NCI-H2081 treated with DMSO at 0.1 percent for 48 hours (cell line): ENCODE measurements at regions not wholly inside any gene's neighbourhood (a gene's known extent, or its start where the extent isn't known, plus 50 kb on each side); places are given as distances from the start of the nearest gene placed in this dataset.

Experiments
- DNase-seq: peaks from one replicate; lab custom pipeline; 2025; lab: John Stamatoyannopoulos, UW

DNA sequence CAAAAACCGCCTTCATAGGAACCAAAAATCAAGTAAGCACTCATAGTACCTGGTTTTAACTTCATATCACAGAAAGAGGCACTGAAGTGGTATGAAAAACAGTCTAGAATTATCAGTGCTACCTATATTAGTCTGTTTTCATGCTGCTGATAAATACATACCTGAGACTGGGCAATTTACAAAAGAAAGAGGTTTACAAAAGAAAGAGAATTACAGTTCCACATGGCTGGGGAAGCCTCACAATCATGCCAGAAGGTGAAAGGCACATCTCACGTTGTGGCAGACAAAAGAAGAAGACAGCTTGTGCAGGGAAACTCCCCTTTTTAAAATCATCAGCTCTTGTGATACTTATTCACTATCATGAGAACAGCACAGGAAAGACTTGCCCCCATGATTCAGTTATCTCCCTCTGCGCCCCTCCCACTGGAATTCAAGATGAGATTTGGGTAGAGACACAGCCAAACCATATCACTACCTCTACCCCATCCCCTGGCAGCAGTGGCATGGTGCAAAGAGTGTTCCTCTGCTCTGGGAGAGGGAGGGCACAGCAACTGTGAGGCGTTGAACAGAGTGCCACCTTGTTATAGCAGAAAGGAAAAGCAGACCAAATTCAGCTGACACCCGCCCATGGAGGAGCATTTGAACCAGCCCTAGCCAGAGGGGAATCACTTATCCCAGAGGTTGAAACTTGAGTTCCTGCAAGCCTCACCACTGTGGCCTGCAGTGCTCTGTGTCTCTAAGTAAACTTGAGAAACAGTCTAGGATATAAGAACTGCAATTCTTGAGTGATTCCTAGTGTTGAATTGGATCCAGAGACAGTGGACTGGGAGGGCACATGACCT is 61.9 kb upstream of the PTPRZ1 start:
- DNase-seq = no peak

DNA sequence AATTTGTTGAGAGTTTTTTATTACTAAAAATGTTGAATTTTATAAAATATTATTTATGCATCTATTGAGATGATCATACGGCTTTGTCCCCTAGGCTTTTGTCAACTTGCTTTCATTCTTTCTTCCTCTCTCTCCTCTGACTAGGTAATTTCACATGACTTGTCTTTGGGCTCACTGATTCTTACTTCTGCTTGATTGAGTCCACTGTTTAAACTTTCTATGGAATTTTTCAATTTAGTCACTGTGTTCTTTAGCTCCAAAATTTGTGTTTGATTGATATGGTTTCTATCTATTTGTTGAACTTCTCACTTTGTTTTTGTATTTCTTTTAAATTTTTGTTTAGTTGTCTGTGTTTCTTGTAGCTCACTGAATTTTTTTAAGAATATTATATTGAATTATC is 65.9 kb upstream of the PTPRZ1 start:
- no peak for DNase-seq

- no peak for DNase-seq
These were observed 69.9 kb upstream of the PTPRZ1 start for GRCh38 chr7:121803039-121803438.

- no peak for DNase-seq
These were observed 71.9 kb upstream of the PTPRZ1 start for GRCh38 chr7:121800916-121801675.

- DNase-seq = no peak
These were observed 74.1 kb upstream of the PTPRZ1 start for GRCh38 chr7:121798896-121799295.

DNA sequence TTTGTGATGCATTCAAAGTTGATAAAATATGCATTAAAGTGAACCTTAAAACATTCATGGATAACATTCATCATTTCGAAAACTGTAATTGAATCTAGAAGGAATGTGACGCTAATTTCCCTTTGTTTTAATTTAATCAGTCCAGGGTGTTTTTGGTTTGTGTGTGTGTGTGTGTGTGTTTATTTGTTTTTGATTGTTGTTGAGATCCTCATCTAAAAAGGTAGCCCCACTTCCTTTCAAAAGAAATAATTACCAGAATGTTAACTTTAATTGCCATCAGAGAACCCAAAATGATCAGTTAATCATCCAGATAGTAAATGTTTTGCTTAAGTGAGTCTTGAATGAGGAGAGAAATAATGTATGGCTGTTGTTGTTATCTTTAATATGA is 74.5 kb upstream of the PTPRZ1 start:
- no peak for DNase-seq

GRCh38 chr7:121797657-121798452 is 75.1 kb upstream of the PTPRZ1 start:
- DNase-seq = no peak

DNA sequence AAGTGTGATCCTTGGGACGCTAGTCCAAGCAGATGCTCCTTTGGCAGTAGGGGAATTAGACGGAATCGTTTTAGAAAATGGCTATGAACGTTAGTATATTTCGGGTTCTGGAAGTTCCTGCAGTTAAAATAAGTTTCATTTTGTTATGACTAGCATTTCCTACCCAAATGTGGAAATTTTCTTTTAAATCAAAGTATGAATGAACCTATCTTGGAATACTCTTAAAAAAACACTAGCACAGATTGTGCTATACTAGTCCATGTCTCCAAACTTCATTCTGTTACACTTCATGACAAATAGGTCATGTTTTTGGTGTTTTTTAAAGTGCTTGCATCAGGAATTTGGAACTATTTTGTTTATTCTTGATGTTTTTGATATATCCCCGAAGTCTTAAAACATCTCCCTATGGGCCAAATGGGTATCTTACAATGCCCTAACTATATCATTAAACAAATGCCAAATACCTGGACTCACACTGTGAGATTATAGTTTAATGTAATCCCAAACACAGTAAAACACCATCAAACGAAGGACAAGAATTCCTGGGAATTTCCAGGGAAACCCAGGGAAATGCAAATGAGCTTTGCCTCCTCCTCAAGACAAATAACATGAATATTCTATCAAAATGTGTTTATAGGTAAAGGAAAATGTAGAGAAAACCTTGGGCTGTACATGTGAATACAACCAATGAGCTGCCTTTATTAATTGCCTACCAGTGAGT is 75.9 kb upstream of the PTPRZ1 start:
- DNase-seq = no peak

DNA sequence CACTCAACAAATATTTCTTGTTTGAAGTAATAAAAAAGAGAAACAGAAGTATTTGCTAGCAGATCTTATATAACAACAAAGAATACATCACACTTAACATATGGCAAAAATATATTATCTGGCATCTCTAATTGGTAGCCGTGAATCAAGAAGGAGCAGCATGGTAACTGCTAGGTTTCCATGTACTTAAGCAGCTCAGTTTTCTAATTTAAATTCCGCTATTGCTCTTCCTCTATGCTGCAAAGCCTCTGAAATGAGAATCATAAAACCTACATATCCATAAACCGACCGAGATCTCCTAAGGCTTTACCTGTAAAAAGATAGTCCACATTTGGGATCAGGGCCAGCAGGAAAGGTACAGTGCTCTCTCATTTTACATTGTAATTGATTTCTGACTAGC is 76.6 kb upstream of the PTPRZ1 start:
- DNase-seq = no peak

DNA sequence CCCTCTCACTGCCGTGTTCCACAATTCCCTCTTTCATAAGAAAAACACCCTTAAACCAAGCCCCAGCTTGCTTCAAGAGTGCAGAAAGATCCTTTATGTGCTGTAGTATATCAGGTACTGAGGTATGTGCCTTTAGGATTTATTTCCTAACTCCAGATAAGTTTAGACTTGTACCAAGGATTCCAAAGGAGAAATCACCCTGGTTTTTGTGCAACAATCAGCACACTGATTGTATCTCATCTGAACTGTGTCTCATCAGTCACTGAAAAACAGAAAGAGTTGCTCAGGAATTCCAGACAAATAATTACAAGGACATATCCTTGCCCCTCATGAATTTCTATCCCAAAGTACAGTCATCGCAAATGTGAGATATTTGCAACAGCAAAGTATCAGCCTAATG is 77.2 kb upstream of the PTPRZ1 start:
- no peak for DNase-seq

DNA sequence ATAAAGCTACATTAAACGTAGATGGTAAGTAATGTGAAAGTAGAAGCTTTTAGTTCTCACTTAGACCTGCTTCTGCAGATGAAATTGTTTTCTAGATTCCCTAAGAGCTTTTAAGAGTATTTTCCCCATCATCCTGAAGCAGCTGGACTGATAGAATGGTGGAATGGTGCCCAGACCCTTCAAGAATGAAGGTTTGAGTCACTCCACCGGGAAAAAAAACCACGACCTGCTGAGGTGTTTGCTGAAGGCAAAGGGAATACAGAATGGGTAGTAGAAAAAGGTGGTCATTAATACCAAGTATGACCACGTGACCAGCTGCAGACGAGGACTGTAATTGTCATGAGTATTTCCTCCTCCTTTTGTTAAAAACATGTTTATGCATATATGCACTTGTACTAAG is 79.2 kb upstream of the PTPRZ1 start:
- no peak for DNase-seq

DNA sequence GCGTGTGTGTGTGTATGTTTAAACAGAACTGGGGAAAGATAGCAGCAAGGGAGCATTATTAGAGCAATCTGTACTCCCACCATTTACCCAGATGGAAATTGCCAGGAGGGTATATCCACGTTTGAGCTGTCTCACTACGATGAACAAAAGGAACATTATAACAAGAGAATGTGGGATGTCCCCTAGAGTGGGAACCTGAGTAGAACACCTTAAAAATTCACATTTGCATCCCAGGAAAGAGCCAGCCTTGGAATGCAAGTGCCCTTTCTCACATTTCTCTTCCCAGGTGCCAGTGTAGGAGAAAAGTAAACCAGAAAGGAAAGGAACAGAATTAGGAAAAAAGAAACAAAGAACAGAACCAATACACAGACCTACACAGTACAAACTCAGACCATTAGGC is 95.3 kb upstream of the PTPRZ1 start:
- no peak for DNase-seq

GRCh38 chr7:121774563-121774962 is 98.4 kb upstream of the PTPRZ1 start:
- no peak for DNase-seq

DNA sequence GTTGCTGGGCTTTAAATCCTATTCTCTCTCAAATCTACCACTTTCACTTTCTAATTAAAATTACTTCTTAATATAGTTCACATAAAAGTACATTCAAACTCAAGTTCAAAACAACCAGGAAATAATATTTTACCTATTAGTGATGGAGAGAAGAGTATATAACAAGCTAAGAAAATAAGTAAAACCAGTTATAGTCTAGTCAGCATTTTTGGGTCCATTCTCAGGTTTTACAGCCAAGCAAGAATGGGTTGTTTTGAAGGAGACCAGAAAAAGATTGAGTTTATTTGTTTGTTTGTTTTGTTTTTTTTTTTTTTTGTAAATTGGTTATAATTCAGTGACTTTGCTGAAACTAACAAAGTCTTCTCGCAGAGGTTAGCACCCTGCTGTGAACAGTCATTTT is 106.3 kb upstream of the PTPRZ1 start:
- DNase-seq = no peak

- no peak for DNase-seq
These were observed 111.6 kb upstream of the PTPRZ1 start for GRCh38 chr7:121761399-121761798.

GRCh38 chr7:121755818-121756552 is 117.0 kb upstream of the PTPRZ1 start:
- no peak for DNase-seq

DNA sequence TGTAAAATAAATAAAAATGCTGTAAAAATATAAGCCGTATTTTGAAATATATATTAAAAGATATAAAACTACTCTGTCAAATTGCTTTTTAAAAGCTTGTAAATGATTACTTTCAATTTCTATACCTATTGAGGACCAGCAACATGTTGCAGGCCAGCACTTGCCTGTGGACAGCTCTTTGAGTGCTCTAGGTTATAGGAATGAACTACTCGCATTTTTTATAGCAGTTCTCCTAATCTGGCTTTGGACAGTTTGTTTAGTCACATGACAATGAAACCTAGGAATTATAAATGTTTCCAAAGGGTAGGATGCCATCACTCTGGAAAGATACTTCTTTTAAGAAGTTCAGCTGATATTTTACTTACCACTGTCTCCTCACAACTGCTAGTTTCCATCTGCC is 117.7 kb upstream of the PTPRZ1 start:
- no peak for DNase-seq

- DNase-seq = no peak
These were observed 119.0 kb upstream of the PTPRZ1 start for GRCh38 chr7:121753944-121754343.

DNA sequence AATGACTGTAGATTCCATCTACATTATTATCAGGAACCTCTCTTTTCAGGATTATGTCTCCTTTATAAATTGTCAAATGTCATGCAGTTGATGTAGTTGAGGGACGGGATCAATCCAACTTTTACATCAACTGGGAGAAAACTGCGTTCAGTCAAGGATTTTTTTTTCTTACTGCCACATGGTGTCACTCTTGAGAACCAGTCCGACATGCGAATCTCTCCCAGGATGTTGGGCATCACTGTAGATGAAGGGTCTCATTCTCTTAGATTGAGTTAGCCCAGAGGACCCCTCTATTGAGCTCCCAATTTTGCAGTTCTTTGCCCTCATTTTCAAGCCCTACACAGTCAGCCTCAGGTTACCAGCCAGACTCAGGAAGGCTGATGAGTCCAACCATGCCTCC is 120.3 kb upstream of the PTPRZ1 start:
- DNase-seq = no peak

DNA sequence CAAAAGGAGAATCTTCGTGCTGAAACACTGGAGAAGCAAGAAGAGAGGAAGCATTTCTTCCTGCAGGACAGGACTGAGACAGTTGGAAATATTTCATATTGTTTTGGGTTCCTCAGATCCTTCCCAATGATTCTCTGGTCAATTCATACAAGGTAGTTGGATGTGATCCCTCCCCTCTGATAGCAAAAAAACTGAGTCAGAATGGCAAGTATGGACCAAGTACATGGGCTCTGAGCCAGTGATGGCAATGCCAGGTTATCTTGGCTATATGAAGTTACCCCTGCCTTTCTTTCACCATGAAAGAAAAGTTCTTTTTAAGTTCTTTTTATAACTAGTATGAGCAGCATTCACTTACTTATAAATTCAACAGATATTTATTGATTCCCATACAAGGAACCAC is 124.4 kb upstream of the PTPRZ1 start:
- DNase-seq = no peak

GRCh38 chr7:121745856-121746255 is 127.1 kb upstream of the PTPRZ1 start:
- DNase-seq = no peak
